IMR-90 (cell line): ENCODE measurements at regions not wholly inside any gene's neighbourhood (a gene's known extent, or its start where the extent isn't known, plus 50 kb on each side); places are given as distances from the start of the nearest gene placed in this dataset.

Experiments used
- ATAC-seq: fragments of 200-7000 bp; cut with Tn5 transposase; 2 replicates; pipeline ENCODE4 v1.9.1; 2020; ENCODE audit warnings: low read depth, mild to moderate bottlenecking, moderate library complexity
- BruUV-seq: library from RNA; stranded (reverse); fragments of 400-500 nt; replicated peaks from 2 replicates; lab custom pipeline; 2021; lab: Mats Ljungman, UMichigan
- CTCF ChIA-PET: fragments of 300-600 bp; formaldehyde crosslinking; extraction: SDS; loops from one replicate; lab custom pipeline; 2021; ENCODE audit warnings: antibody characterized with exemption; lab: Yijun Ruan, JAX
- POLR2A ChIA-PET: fragments of 300-600 bp; sonication (Branson Sonifier 250); formaldehyde crosslinking; loops from one replicate; lab custom pipeline; 2022; ENCODE audit warnings: antibody characterized with exemption; ENCODE audit not compliant: unreplicated experiment; lab: Charles Lee
- DNase-seq: peaks from one replicate; pipeline ENCODE4 v3.0.0; 2013
- H2AFZ ChIP-seq: replicated peaks from 2 replicates; pipeline ENCODE3; 2013; ENCODE audit warnings: low read length, mild to moderate bottlenecking; ENCODE audit not compliant: poor library complexity
- H2AK5ac ChIP-seq: 2 replicates; pipeline ENCODE4 v1.6.1; 2013; ENCODE audit warnings: low read depth, low read length, inconsistent platforms
- H2AK9ac ChIP-seq: replicated peaks from 2 replicates; pipeline ENCODE3; 2013; ENCODE audit warnings: mild to moderate bottlenecking, low read depth, low read length, moderate library complexity; ENCODE audit not compliant: poor library complexity
- H2BK120ac ChIP-seq: 2 replicates; pipeline ENCODE4 v1.6.1; 2013; ENCODE audit warnings: low read depth, low read length, inconsistent platforms
- H2BK15ac ChIP-seq: 3 replicates; pipeline ENCODE4 v1.6.1; 2013; ENCODE audit warnings: low read depth, low read length, inconsistent platforms
- H2BK20ac ChIP-seq: 2 replicates; pipeline ENCODE4 v1.6.1; 2013; ENCODE audit warnings: low read depth, mild to moderate bottlenecking, inconsistent platforms, low read length, moderate library complexity
- H2BK5ac ChIP-seq: 2 replicates; pipeline ENCODE4 v1.6.1; 2013; ENCODE audit warnings: mild to moderate bottlenecking, low read depth, low read length, inconsistent platforms; ENCODE audit not compliant: poor library complexity, severe bottlenecking
- H3K14ac ChIP-seq: replicated peaks from 2 replicates; pipeline ENCODE4 v1.6.1; 2013; ENCODE audit warnings: low read depth, low read length, inconsistent platforms
- H3K18ac ChIP-seq: 2 replicates; pipeline ENCODE4 v1.6.1; 2013; ENCODE audit warnings: low read depth, low read length, control low read depth
- H3K23ac ChIP-seq: 2 replicates; pipeline ENCODE4 v1.6.1; 2013; ENCODE audit warnings: low read depth, low read length, inconsistent platforms
- H3K27ac ChIP-seq: 2 replicates; pipeline ENCODE4 v1.5.1; 2013; ENCODE audit warnings: mild to moderate bottlenecking, control low read depth, low read length; ENCODE audit not compliant: insufficient read depth
- H3K27me3 ChIP-seq: 2 replicates; pipeline ENCODE4 v1.6.1; 2013; ENCODE audit warnings: low read length; ENCODE audit not compliant: control insufficient read depth, insufficient read depth
- H3K36me3 ChIP-seq: 2 replicates; pipeline ENCODE4 v1.6.1; 2013; ENCODE audit warnings: low read length, mixed read lengths; ENCODE audit not compliant: control insufficient read depth, insufficient read depth
- H3K4ac ChIP-seq: 2 replicates; pipeline ENCODE4 v1.6.1; 2013; ENCODE audit warnings: low read depth, low read length, inconsistent platforms
- H3K4me1 ChIP-seq: 2 replicates; pipeline ENCODE4 v1.6.1; 2013; ENCODE audit warnings: low read length, mixed read lengths; ENCODE audit not compliant: control insufficient read depth, insufficient read depth
- H3K4me2 ChIP-seq: 2 replicates; pipeline ENCODE4 v1.6.1; 2013; ENCODE audit warnings: low read depth, mild to moderate bottlenecking, control low read depth, low read length, moderate library complexity
- H3K4me3 ChIP-seq: 2 replicates; pipeline ENCODE4 v1.5.1; 2013; ENCODE audit warnings: low read depth, mild to moderate bottlenecking, control low read depth, low read length, moderate library complexity; ENCODE audit not compliant: insufficient read depth
- H3K56ac ChIP-seq: 2 replicates; pipeline ENCODE4 v1.6.1; 2013; ENCODE audit warnings: low read length, inconsistent platforms; ENCODE audit not compliant: insufficient read depth; ENCODE audit errors: extremely low read depth
- H3K79me1 ChIP-seq, 2 experiments: 2 replicates each; pipeline ENCODE4 v1.6.1; 2013; ENCODE audit warnings: low read length in 2 of 2, inconsistent platforms in 1 of 2, low read depth in 1 of 2
- H3K9ac ChIP-seq: 2 replicates; pipeline ENCODE4 v1.6.1; 2013; ENCODE audit warnings: low read depth, low read length, control low read depth
- H3K9me1 ChIP-seq: 2 replicates; pipeline ENCODE4 v1.6.1; 2013; ENCODE audit warnings: low read length, inconsistent platforms; ENCODE audit not compliant: insufficient read depth
- H3K9me3 ChIP-seq: 2 replicates; pipeline ENCODE4 v1.6.1; 2013; ENCODE audit warnings: low read length; ENCODE audit not compliant: control insufficient read depth, insufficient read depth
- H4K20me1 ChIP-seq: 2 replicates; pipeline ENCODE4 v1.6.1; 2013; ENCODE audit warnings: low read length, inconsistent platforms; ENCODE audit not compliant: insufficient read depth
- H4K5ac ChIP-seq: 2 replicates; pipeline ENCODE4 v1.6.1; 2013; ENCODE audit warnings: mild to moderate bottlenecking, low read depth, low read length, control low read depth
- H4K8ac ChIP-seq, 2 experiments: 2 replicates each; pipeline ENCODE4 v1.6.1; 2013; ENCODE audit warnings: low read depth in 2 of 2, low read length in 2 of 2, control low read depth in 1 of 2, inconsistent platforms in 1 of 2
- H4K91ac ChIP-seq: 2 replicates; pipeline ENCODE4 v1.6.1; 2013; ENCODE audit warnings: low read depth, low read length, inconsistent platforms; ENCODE audit not compliant: insufficient read depth
- CEBPB ChIP-seq: IDR thresholded peaks from 2 replicates; pipeline ENCODE4 v1.6.1; 2012; ENCODE audit warnings: low read depth, low read length, improper control_type of control experiment
- CHD1 ChIP-seq: IDR thresholded peaks from 2 replicates; pipeline ENCODE4 v1.6.1; 2012; ENCODE audit warnings: low read depth, low read length, improper control_type of control experiment
- ELK1 ChIP-seq: fragments of 150-350 bp; IDR thresholded peaks from 2 replicates; pipeline ENCODE4 v1.6.1; 2016; ENCODE audit warnings: low read depth, mild to moderate bottlenecking, low read length, moderate library complexity, borderline replicate concordance
- FOS ChIP-seq: fragments of 150-350 bp; IDR thresholded peaks from 2 replicates; pipeline ENCODE4 v1.6.1; 2016; ENCODE audit warnings: low read depth, low read length
- MAFK ChIP-seq: IDR thresholded peaks from 2 replicates; pipeline ENCODE4 v1.6.1; 2012; ENCODE audit warnings: low read depth, low read length, improper control_type of control experiment
- MAZ ChIP-seq: IDR thresholded peaks from 2 replicates; pipeline ENCODE4 v1.6.1; 2012; ENCODE audit warnings: low read depth, mild to moderate bottlenecking, low read length, improper control_type of control experiment, moderate library complexity, borderline replicate concordance
- MXI1 ChIP-seq: IDR thresholded peaks from 2 replicates; pipeline ENCODE4 v1.6.1; 2012; ENCODE audit warnings: low read depth, mild to moderate bottlenecking, low read length, moderate library complexity, borderline replicate concordance
- POLR2A ChIP-seq: IDR thresholded peaks from 2 replicates; pipeline ENCODE4 v1.6.1; 2012; ENCODE audit warnings: mild to moderate bottlenecking, low read depth, low read length
- RAD21 ChIP-seq: IDR thresholded peaks from 2 replicates; pipeline ENCODE4 v1.6.1; 2012; ENCODE audit warnings: low read length, improper control_type of control experiment
- RCOR1 ChIP-seq: IDR thresholded peaks from 2 replicates; pipeline ENCODE4 v1.6.1; 2012; ENCODE audit warnings: mild to moderate bottlenecking, low read length, improper control_type of control experiment; ENCODE audit not compliant: insufficient replicate concordance
- SMC3 ChIP-seq: fragments of 150-350 bp; IDR thresholded peaks from 2 replicates; pipeline ENCODE4 v1.6.1; 2016; ENCODE audit warnings: low read depth, mild to moderate bottlenecking, antibody characterized with exemption, low read length, moderate library complexity
- WGBS, 2 experiments: methylation state at CpG; one replicate each; pipeline versions ENCODE4 v1.1.5 to v1.1.7; 2013; ENCODE audit warnings: missing lambda C conversion rate in 2 of 2; ENCODE audit not compliant: insufficient read length in 1 of 2; ENCODE audit errors: extremely low coverage in 2 of 2; 5-methylcytosine and 5-hydroxymethylcytosine counted together
- dilution Hi-C: fragments of 300-500 bp; cut with HindIII; formaldehyde crosslinking; loops from one replicate; pipeline ENCODE4 v1.14.3; 2018; ENCODE audit warnings: low sequenced_read_pairs; ENCODE audit not compliant: unreplicated experiment
- in situ Hi-C: fragments of 300-500 bp; cut with MboI; formaldehyde crosslinking; loops from 3 replicates; pipeline ENCODE4 v1.14.3; 2019; ENCODE audit warnings: low sequenced_read_pairs, inconsistent platforms, mixed read lengths
- intact Hi-C: fragments of 100-400 bp; cut with micrococcal nuclease; formaldehyde crosslinking; loops from 2 replicates; pipeline ENCODE4 v1.10.0; 2022
- TF ChIP-seq, protein P1 (sequence below): fragments of 150-350 bp; IDR thresholded peaks from 2 replicates; pipeline ENCODE4 v1.6.1; 2017; ENCODE audit warnings: mild to moderate bottlenecking, antibody characterized with exemption, low read length, low read depth

DNA sequence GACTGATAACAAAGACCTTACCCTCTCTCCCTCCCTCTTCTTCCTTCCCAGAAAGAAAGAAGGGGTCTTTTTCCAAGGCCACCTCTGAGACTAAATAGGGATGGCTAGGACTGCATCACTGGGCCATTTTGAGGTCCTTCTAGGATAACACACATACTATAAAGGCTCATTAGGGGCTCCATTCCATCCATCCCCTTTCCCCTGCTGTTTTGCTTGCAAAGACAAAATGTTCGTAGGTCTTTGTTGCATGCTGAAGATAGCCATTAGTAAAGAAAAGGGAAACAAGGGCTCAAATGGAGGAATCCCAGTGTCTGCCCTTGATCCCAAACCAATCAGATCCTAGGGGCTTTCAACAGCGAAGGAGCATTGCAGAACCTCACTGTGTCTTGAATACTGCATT is 344.3 kb downstream of the CYP26B1 start:
- no peak overlapping the region for H4K91ac ChIP-seq
- H3K18ac ChIP-seq = no peak overlapping the region
- no peaks in the 10 kb centered on the region for H4K20me1 ChIP-seq
- no peak overlapping the region for H4K5ac ChIP-seq
- no peak overlapping the region for H2BK20ac ChIP-seq
- H3K9me3 ChIP-seq = no peaks in the 10 kb centered on the region
- ChIA-PET POLR2A (no interaction called here), CTCF (interaction anchor here (1.5 kb wide), 1 partner anchor 347 kb away, joined by 5 read pairs; no protein-coding TSS in a partner anchor)
- no peak for ATAC-seq
- H3K9ac ChIP-seq = no peak overlapping the region
- TF ChIP-seq CEBPB = no peak
- TF ChIP-seq MAFK = no peak
- no peak for TF ChIP-seq FOS
- TF ChIP-seq CHD1 = no peak
- TF ChIP-seq, protein P1, sequence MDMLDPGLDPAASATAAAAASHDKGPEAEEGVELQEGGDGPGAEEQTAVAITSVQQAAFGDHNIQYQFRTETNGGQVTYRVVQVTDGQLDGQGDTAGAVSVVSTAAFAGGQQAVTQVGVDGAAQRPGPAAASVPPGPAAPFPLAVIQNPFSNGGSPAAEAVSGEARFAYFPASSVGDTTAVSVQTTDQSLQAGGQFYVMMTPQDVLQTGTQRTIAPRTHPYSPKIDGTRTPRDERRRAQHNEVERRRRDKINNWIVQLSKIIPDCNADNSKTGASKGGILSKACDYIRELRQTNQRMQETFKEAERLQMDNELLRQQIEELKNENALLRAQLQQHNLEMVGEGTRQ = no peak
- TF ChIP-seq RAD21 = no peak
- TF ChIP-seq RCOR1 = no peak
- TF ChIP-seq SMC3 = no peak
- TF ChIP-seq ELK1 = no peak
- no peak for TF ChIP-seq POLR2A
- TF ChIP-seq MXI1 = no peak
- TF ChIP-seq MAZ = no peak
- no peak overlapping the region for H2BK15ac ChIP-seq
- no peak overlapping the region for H2AK9ac ChIP-seq
- intact Hi-C loops = no loop called here
- H3K4ac ChIP-seq = no peak overlapping the region
- no peak overlapping the region for H3K23ac ChIP-seq
- H4K8ac ChIP-seq = no peak overlapping the region
- no peak overlapping the region for H3K14ac ChIP-seq
- no peak overlapping the region for H3K4me3 ChIP-seq
- dilution Hi-C loops = no loop called here
- H2AK5ac ChIP-seq = no peak overlapping the region
- H3K79me1 ChIP-seq = no peaks in the 10 kb centered on the region
- H3K9me1 ChIP-seq = no peaks in the 10 kb centered on the region
- no peaks in the 10 kb centered on the region for H3K36me3 ChIP-seq
- H3K56ac ChIP-seq = no peak overlapping the region
- in situ Hi-C loops = loop anchor here (10.0 kb wide), 1 partner anchor 351 kb away; no protein-coding TSS in a partner anchor
- WGBS, 2 experiments = no CpG with 5 or more reads among the region's 2 CpGs
- H3K4me2 ChIP-seq = no peak overlapping the region
- H3K27me3 ChIP-seq = peaks cover 38% of the 10 kb centered on the region
- no TSS peak for BruUV-seq
- no peak overlapping the region for H2BK120ac ChIP-seq
- no peak overlapping the region for H2BK5ac ChIP-seq
- no peak overlapping the region for H2AFZ ChIP-seq
- peaks cover 3% of the 10 kb centered on the region; the same call in 1 of the 2 replicates for H3K4me1 ChIP-seq
- no peak for DNase-seq
- no peak overlapping the region for H3K27ac ChIP-seq
